WI38 (cell line): ENCODE measurements at regions not wholly inside any gene's neighbourhood (a gene's known extent, or its start where the extent isn't known, plus 50 kb on each side); places are given as distances from the start of the nearest gene placed in this dataset.

Experiments used
- H3K4me3 ChIP-seq: 2 replicates; pipeline ENCODE4 v1.5.1; 2011; ENCODE audit warnings: low read depth, mild to moderate bottlenecking, control low read depth, low read length
- CTCF ChIP-seq: IDR thresholded peaks from 2 replicates; pipeline ENCODE4 v1.5.1; 2012; ENCODE audit warnings: low read depth, mild to moderate bottlenecking, control low read depth, low read length

GRCh38 chr20:53891306-53891894 lies 179.0 kb downstream of the BCAS1 start:
- H3K4me3 ChIP-seq = no peak overlapping the region

GRCh38 chr20:53890443-53891305 lies 179.7 kb downstream of the BCAS1 start:
- H3K4me3 ChIP-seq = no peak overlapping the region
- no peak for TF ChIP-seq CTCF

More at GRCh38 chr20:53891306-53891894, 179.0 kb downstream of the BCAS1 start:
- TF ChIP-seq CTCF = no peak

GRCh38 chr20:53889411-53890148 lies 180.8 kb downstream of the BCAS1 start:
- H3K4me3 ChIP-seq = no peak overlapping the region
- no peak for TF ChIP-seq CTCF

GRCh38 chr20:53888951-53889350 lies 181.4 kb downstream of the BCAS1 start:
- no peak for TF ChIP-seq CTCF
- H3K4me3 ChIP-seq = no peak overlapping the region

- no peak overlapping the region for H3K4me3 ChIP-seq
- no peak for TF ChIP-seq CTCF
These were observed 181.9 kb downstream of the BCAS1 start for GRCh38 chr20:53888510-53888909.

- H3K4me3 ChIP-seq = no peak overlapping the region
- no peak for TF ChIP-seq CTCF
These were observed 182.4 kb downstream of the BCAS1 start for GRCh38 chr20:53887973-53888372.
